HEK293 (cell line): ENCODE measurements at regions not wholly inside any gene's neighbourhood (a gene's known extent, or its start where the extent isn't known, plus 50 kb on each side); places are given as distances from the start of the nearest gene placed in this dataset.
A peak's percentile ranks its signal among the peaks of the same experiment; 100 is the strongest.
"Not testable (repeated sequence)": the region's sequence is repeated elsewhere in the genome, so short reads cannot be mapped to it uniquely, and the experiment has no call there.

Source experiments
- CTCF ChIA-PET: fragments of 350-600 bp; formaldehyde crosslinking; extraction: SDS; loops from one replicate; lab custom pipeline; 2021; ENCODE audit warnings: antibody characterized with exemption; lab: Yijun Ruan, JAX
- POLR2A ChIA-PET: fragments of 300-600 bp; formaldehyde crosslinking; extraction: SDS; loops from one replicate; lab custom pipeline; 2020; ENCODE audit warnings: antibody characterized with exemption, inconsistent platforms; lab: Yijun Ruan, JAX
- H3K27ac ChIP-seq: fragments of 200-500 bp; sonication (Bioruptor generic); 2 replicates; pipeline ENCODE4 v1.5.1; 2014; ENCODE audit warnings: low read depth, low read length, control low read depth, inconsistent platforms; ENCODE audit errors: extremely low read depth
- H3K36me3 ChIP-seq, 2 experiments: fragments of 200-500 bp in 1 of 2; sonication (Bioruptor generic) in 1 of 2; 1 replicate in 1 of 2; 2 replicates in 1 of 2; pipeline ENCODE4 v1.5.1; 2014 to 2017; ENCODE audit warnings: inconsistent platforms in 2 of 2, low read length in 2 of 2; ENCODE audit not compliant: control insufficient read depth in 2 of 2, insufficient read depth in 1 of 2
- H3K4me1 ChIP-seq: fragments of 200-500 bp; sonication (Bioruptor generic); 2 replicates; pipeline ENCODE4 v1.5.1; 2014; ENCODE audit warnings: mild to moderate bottlenecking, low read length, inconsistent platforms; ENCODE audit not compliant: control insufficient read depth, insufficient read depth
- H3K4me3 ChIP-seq: 2 replicates; pipeline ENCODE4 v1.5.1; 2011; ENCODE audit warnings: low read depth, mild to moderate bottlenecking, control low read depth, low read length, moderate library complexity
- H3K9me3 ChIP-seq: fragments of 200-500 bp; sonication (Bioruptor generic); 2 replicates; pipeline ENCODE4 v1.5.1; 2014; ENCODE audit warnings: low read depth, low read length, inconsistent platforms; ENCODE audit not compliant: control insufficient read depth, insufficient read depth
- SP7 ChIP-seq: fragments of 450-650 bp; formaldehyde crosslinking; IDR thresholded peaks from 2 replicates; pipeline ENCODE4 v1.5.1; 2016; ENCODE audit warnings: missing biosample characterization, missing genetic modification characterization
- WT1 ChIP-seq: fragments of 450-650 bp; formaldehyde crosslinking; IDR thresholded peaks from 2 replicates; pipeline ENCODE4 v1.5.1; 2016; ENCODE audit warnings: missing biosample characterization, missing genetic modification characterization
- ZBTB21 ChIP-seq: fragments of 450-650 bp; formaldehyde crosslinking; IDR thresholded peaks from 2 replicates; pipeline ENCODE4 v1.5.1; 2017; ENCODE audit warnings: missing biosample characterization, missing genetic modification characterization
- ZFP41 ChIP-seq: fragments of 450-650 bp; formaldehyde crosslinking; IDR thresholded peaks from 2 replicates; pipeline ENCODE4 v1.5.1; 2016; ENCODE audit warnings: missing biosample characterization, missing genetic modification characterization, borderline replicate concordance
- ZNF121 ChIP-seq: fragments of 450-650 bp; formaldehyde crosslinking; IDR thresholded peaks from 2 replicates; pipeline ENCODE4 v1.5.1; 2016; ENCODE audit warnings: missing biosample characterization, missing genetic modification characterization
- ZNF157 ChIP-seq: fragments of 450-650 bp; formaldehyde crosslinking; IDR thresholded peaks from 2 replicates; pipeline ENCODE4 v1.5.1; 2016; ENCODE audit warnings: missing biosample characterization, missing genetic modification characterization
- ZNF391 ChIP-seq: fragments of 450-650 bp; formaldehyde crosslinking; IDR thresholded peaks from 2 replicates; pipeline ENCODE4 v1.5.1; 2016; ENCODE audit warnings: low read depth, missing biosample characterization, missing genetic modification characterization, borderline replicate concordance
- ZNF394 ChIP-seq: fragments of 450-650 bp; formaldehyde crosslinking; IDR thresholded peaks from 2 replicates; pipeline ENCODE4 v1.5.1; 2016; ENCODE audit warnings: missing biosample characterization, missing genetic modification characterization, mild to moderate bottlenecking, moderate library complexity, borderline replicate concordance
- ZNF488 ChIP-seq: fragments of 450-650 bp; formaldehyde crosslinking; IDR thresholded peaks from 2 replicates; pipeline ENCODE4 v1.5.1; 2016; ENCODE audit warnings: missing biosample characterization, missing genetic modification characterization
- ZNF561 ChIP-seq: fragments of 450-650 bp; IDR thresholded peaks from 2 replicates; pipeline ENCODE4 v1.5.1; 2018; ENCODE audit warnings: missing biosample characterization, missing genetic modification characterization, borderline replicate concordance
- ZNF600 ChIP-seq: fragments of 450-650 bp; formaldehyde crosslinking; IDR thresholded peaks from 2 replicates; pipeline ENCODE4 v1.5.1; 2016; ENCODE audit warnings: missing biosample characterization, missing genetic modification characterization
- ZNF629 ChIP-seq: fragments of 450-650 bp; formaldehyde crosslinking; IDR thresholded peaks from 2 replicates; pipeline ENCODE4 v1.5.1; 2017; ENCODE audit warnings: missing biosample characterization, missing genetic modification characterization
- ZNF76 ChIP-seq: fragments of 450-650 bp; formaldehyde crosslinking; IDR thresholded peaks from 2 replicates; pipeline ENCODE4; 2016; ENCODE audit warnings: low read depth, missing biosample characterization, missing genetic modification characterization, borderline replicate concordance
- ZNF792 ChIP-seq: fragments of 450-650 bp; formaldehyde crosslinking; IDR thresholded peaks from 2 replicates; pipeline ENCODE4 v1.5.1; 2016; ENCODE audit warnings: missing biosample characterization, missing genetic modification characterization
- TF ChIP-seq, protein P1 (sequence below): fragments of 450-650 bp; formaldehyde crosslinking; IDR thresholded peaks from 2 replicates; pipeline ENCODE4 v1.5.1; 2016; ENCODE audit warnings: missing biosample characterization, missing genetic modification characterization
- TF ChIP-seq, protein P2 (sequence below): fragments of 450-650 bp; formaldehyde crosslinking; IDR thresholded peaks from 2 replicates; pipeline ENCODE4 v1.5.1; 2017; ENCODE audit warnings: missing biosample characterization, missing genetic modification characterization

DNA sequence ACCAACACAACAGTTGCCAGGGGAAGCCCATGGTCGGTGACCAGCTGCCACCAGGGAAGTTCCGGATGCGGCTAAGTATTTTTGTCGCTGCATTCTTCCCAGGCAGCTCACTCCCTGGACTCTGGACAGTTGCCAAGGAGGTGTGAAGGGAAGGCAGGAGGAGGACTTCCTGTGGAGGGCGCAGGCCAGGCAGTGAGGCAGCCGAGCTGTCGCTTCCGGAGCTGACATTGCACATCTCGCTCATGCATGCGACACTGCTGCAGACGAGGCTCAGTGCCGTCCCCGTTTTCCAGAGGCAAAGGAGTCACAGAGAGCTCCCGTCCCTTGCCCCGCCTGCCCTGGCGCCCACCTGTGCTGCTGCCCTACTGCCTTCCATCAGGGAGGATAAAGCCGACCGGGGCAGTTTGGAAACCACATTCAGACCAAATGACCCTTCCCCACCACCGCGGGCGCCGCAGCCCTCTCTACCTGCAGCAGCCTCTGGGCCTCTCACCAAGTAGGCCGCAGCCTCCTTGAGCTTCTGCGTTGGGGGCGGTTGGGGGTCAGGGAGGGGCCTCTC is 81.4 kb downstream of the NENF start:
- no peak overlapping the region for H3K27ac ChIP-seq
- no peak overlapping the region for H3K4me3 ChIP-seq
- H3K9me3 ChIP-seq = no peaks in the 10 kb centered on the region
- H3K36me3 ChIP-seq = no peaks in the 10 kb centered on the region
- H3K4me1 ChIP-seq = no peaks in the 10 kb centered on the region
- ChIA-PET CTCF (interaction anchor here (0.9 to 1.4 kb wide), 4 partner anchors 29 to 56 kb away, joined by 3 to 5 read pairs (median 4); no protein-coding TSS in a partner anchor), POLR2A (interaction anchor here (1.1 to 2.4 kb wide), 3 partner anchors 25 to 94 kb away, joined by 3 to 25 read pairs (median 5); partner anchors contain the start of gene ATF3)
- TF ChIP-seq ZFP41 (tag by site-specific recombination) = no peak
- TF ChIP-seq, protein P1, sequence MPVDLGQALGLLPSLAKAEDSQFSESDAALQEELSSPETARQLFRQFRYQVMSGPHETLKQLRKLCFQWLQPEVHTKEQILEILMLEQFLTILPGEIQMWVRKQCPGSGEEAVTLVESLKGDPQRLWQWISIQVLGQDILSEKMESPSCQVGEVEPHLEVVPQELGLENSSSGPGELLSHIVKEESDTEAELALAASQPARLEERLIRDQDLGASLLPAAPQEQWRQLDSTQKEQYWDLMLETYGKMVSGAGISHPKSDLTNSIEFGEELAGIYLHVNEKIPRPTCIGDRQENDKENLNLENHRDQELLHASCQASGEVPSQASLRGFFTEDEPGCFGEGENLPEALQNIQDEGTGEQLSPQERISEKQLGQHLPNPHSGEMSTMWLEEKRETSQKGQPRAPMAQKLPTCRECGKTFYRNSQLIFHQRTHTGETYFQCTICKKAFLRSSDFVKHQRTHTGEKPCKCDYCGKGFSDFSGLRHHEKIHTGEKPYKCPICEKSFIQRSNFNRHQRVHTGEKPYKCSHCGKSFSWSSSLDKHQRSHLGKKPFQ = 0 out of 2 replicates have a peak, but pooled peaks have one; percentile 40

DNA sequence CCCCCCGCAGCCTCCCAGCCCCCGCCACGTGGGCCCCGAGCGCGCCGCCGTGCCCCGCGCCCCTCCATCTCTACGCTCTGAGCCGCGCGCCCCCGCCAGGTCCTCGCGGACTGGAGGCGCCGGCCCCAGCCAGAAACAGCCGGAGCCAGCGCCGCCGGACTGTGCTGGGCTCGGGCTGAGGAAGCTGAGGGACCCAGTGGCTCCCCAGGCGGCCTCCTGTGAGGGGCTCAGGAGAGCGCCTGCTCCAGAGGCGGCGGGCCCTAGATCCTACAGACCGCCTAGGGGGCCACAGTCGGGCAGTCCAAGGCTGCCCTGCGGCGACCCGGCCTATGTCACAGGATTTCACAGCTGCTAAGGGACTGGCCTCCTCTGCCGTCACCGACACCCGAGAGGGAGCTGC is 82.1 kb downstream of the NENF start:
- POLR2A ChIA-PET = interaction anchor here (1.1 kb wide), 1 partner anchor 44 kb away, joined by 3 read pairs; no protein-coding TSS in a partner anchor
- no peak for TF ChIP-seq ZNF157
- no peak for TF ChIP-seq ZNF600
- no peak for TF ChIP-seq WT1 (tag by site-specific recombination)
- no peak for TF ChIP-seq ZNF391
- no peak for TF ChIP-seq ZBTB21
- H3K4me1 ChIP-seq = no peaks in the 10 kb centered on the region
- CTCF ChIA-PET = interaction anchor here (0.9 to 1.4 kb wide), 2 partner anchors 38 to 56 kb away, joined by 3 to 5 read pairs; no protein-coding TSS in a partner anchor
- H3K36me3 ChIP-seq = no peaks in the 10 kb centered on the region
- no peak overlapping the region for H3K27ac ChIP-seq
- no peaks in the 10 kb centered on the region for H3K9me3 ChIP-seq
- no peak overlapping the region for H3K4me3 ChIP-seq

DNA sequence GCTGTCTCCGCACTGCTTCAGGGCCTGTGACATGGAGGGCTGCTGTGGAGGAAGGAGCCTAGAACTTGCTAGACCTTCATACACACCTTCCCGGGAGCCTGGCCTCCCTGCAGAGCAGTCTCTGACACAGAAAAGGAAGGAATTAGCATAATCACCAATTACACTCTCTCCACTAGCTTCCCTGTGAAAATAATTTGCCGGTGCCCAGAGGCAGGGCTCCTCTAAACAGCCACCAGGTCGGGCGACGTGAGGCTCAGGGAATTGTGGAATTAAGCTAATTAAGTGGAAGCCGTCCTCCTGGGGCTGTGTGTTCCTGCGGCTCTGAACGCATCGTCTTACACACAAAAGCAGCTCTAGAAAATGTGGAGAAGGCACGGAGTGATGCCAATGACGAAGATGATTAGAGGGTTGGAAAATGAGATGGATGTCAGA is 82.6 kb downstream of the NENF start:
- Histone ChIP-seq H3K9me3 (no peaks in the 10 kb centered on the region), H3K27ac (no peak overlapping the region), H3K4me3 (no peak overlapping the region), H3K36me3 (no peaks in the 10 kb centered on the region), H3K4me1 (no peaks in the 10 kb centered on the region)
- ChIA-PET CTCF (interaction anchor here (0.7 kb wide), 1 partner anchor 106 kb away, joined by 3 read pairs; no protein-coding TSS in a partner anchor), POLR2A (no interaction called here)
- TF ChIP-seq ZNF792 (tag by site-specific recombination) = no peak
- TF ChIP-seq ZNF76 (tag by site-specific recombination) = no peak
- peak; percentile 98 for TF ChIP-seq SP7 (tag by site-specific recombination)
- TF ChIP-seq ZNF488 (tag by site-specific recombination) = no peak
- no peak for TF ChIP-seq ZNF629
- TF ChIP-seq, protein P2, sequence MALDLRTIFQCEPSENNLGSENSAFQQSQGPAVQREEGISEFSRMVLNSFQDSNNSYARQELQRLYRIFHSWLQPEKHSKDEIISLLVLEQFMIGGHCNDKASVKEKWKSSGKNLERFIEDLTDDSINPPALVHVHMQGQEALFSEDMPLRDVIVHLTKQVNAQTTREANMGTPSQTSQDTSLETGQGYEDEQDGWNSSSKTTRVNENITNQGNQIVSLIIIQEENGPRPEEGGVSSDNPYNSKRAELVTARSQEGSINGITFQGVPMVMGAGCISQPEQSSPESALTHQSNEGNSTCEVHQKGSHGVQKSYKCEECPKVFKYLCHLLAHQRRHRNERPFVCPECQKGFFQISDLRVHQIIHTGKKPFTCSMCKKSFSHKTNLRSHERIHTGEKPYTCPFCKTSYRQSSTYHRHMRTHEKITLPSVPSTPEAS = no peak
- TF ChIP-seq ZNF394 = no peak
- TF ChIP-seq ZNF561 (tag by site-specific recombination) = no peak

- H3K27ac ChIP-seq, H3K9me3 ChIP-seq, POLR2A ChIA-PET, H3K4me1 ChIP-seq, H3K36me3 ChIP-seq, H3K4me3 ChIP-seq: not testable (repeated sequence)
- CTCF ChIA-PET = interaction anchor here (0.5 to 1.0 kb wide), 2 partner anchors 39 to 269 kb away, joined by 3 read pairs; no protein-coding TSS in a partner anchor
- TF ChIP-seq ZNF121 (tag by site-specific recombination) = peak; percentile 92
Measured at GRCh38 chr1:212516012-212516411, 83.3 kb downstream of the NENF start.
